HEK293 (cell line): ENCODE measurements at regions not wholly inside any gene's neighbourhood (a gene's known extent, or its start where the extent isn't known, plus 50 kb on each side); places are given as distances from the start of the nearest gene placed in this dataset.

Source experiments
- CTCF ChIA-PET: fragments of 350-600 bp; formaldehyde crosslinking; extraction: SDS; loops from one replicate; lab custom pipeline; 2021; ENCODE audit warnings: antibody characterized with exemption; lab: Yijun Ruan, JAX
- POLR2A ChIA-PET: fragments of 300-600 bp; formaldehyde crosslinking; extraction: SDS; loops from one replicate; lab custom pipeline; 2020; ENCODE audit warnings: antibody characterized with exemption, inconsistent platforms; lab: Yijun Ruan, JAX
- H3K27ac ChIP-seq: fragments of 200-500 bp; sonication (Bioruptor generic); 2 replicates; pipeline ENCODE4 v1.5.1; 2014; ENCODE audit warnings: low read depth, low read length, control low read depth, inconsistent platforms; ENCODE audit errors: extremely low read depth
- H3K36me3 ChIP-seq, 2 experiments: fragments of 200-500 bp in 1 of 2; sonication (Bioruptor generic) in 1 of 2; 1 replicate in 1 of 2; 2 replicates in 1 of 2; pipeline ENCODE4 v1.5.1; 2014 to 2017; ENCODE audit warnings: inconsistent platforms in 2 of 2, low read length in 2 of 2; ENCODE audit not compliant: control insufficient read depth in 2 of 2, insufficient read depth in 1 of 2
- H3K4me1 ChIP-seq: fragments of 200-500 bp; sonication (Bioruptor generic); 2 replicates; pipeline ENCODE4 v1.5.1; 2014; ENCODE audit warnings: mild to moderate bottlenecking, low read length, inconsistent platforms; ENCODE audit not compliant: control insufficient read depth, insufficient read depth
- H3K4me3 ChIP-seq: 2 replicates; pipeline ENCODE4 v1.5.1; 2011; ENCODE audit warnings: low read depth, mild to moderate bottlenecking, control low read depth, low read length, moderate library complexity
- H3K9me3 ChIP-seq: fragments of 200-500 bp; sonication (Bioruptor generic); 2 replicates; pipeline ENCODE4 v1.5.1; 2014; ENCODE audit warnings: low read depth, low read length, inconsistent platforms; ENCODE audit not compliant: control insufficient read depth, insufficient read depth
- EGR2 ChIP-seq: fragments of 450-650 bp; formaldehyde crosslinking; IDR thresholded peaks from 2 replicates; pipeline ENCODE4 v1.5.1; 2016; ENCODE audit warnings: low read depth, missing biosample characterization, missing genetic modification characterization
- GLIS1 ChIP-seq: fragments of 450-650 bp; formaldehyde crosslinking; IDR thresholded peaks from 2 replicates; pipeline ENCODE4 v1.5.1; 2016; ENCODE audit warnings: missing biosample characterization, missing genetic modification characterization
- KLF9 ChIP-seq: fragments of 450-650 bp; formaldehyde crosslinking; IDR thresholded peaks from 2 replicates; pipeline ENCODE4 v1.5.1; 2016; ENCODE audit warnings: missing biosample characterization, missing genetic modification characterization, low read depth
- MEIS1 ChIP-seq: sonication (generic); formaldehyde crosslinking; IDR thresholded peaks from 2 replicates; pipeline ENCODE4 v1.8.1; 2022; ENCODE audit warnings: missing genetic modification reagents, mild to moderate bottlenecking, borderline replicate concordance
- PBX3 ChIP-seq: sonication (generic); formaldehyde crosslinking; IDR thresholded peaks from 2 replicates; pipeline ENCODE4 v1.8.1; 2022; ENCODE audit warnings: mild to moderate bottlenecking, moderate library complexity, missing genetic modification reagents
- SP7 ChIP-seq: fragments of 450-650 bp; formaldehyde crosslinking; IDR thresholded peaks from 2 replicates; pipeline ENCODE4 v1.5.1; 2016; ENCODE audit warnings: missing biosample characterization, missing genetic modification characterization
- ZBTB17 ChIP-seq: fragments of 450-650 bp; formaldehyde crosslinking; IDR thresholded peaks from 2 replicates; pipeline ENCODE4 v1.5.1; 2016; ENCODE audit warnings: missing biosample characterization, missing genetic modification characterization
- ZBTB21 ChIP-seq: fragments of 450-650 bp; formaldehyde crosslinking; IDR thresholded peaks from 2 replicates; pipeline ENCODE4 v1.5.1; 2017; ENCODE audit warnings: missing biosample characterization, missing genetic modification characterization
- ZBTB6 ChIP-seq: fragments of 450-650 bp; formaldehyde crosslinking; IDR thresholded peaks from 2 replicates; pipeline ENCODE4 v1.5.1; 2017; ENCODE audit warnings: missing biosample characterization, missing genetic modification characterization
- ZFP3 ChIP-seq: fragments of 450-650 bp; formaldehyde crosslinking; IDR thresholded peaks from 2 replicates; pipeline ENCODE4 v1.5.1; 2016; ENCODE audit warnings: low read depth, missing biosample characterization, missing genetic modification characterization
- ZFP37 ChIP-seq: fragments of 450-650 bp; formaldehyde crosslinking; IDR thresholded peaks from 2 replicates; pipeline ENCODE4 v1.5.1; 2016; ENCODE audit warnings: missing biosample characterization, missing genetic modification characterization
- ZFP69B ChIP-seq: fragments of 450-650 bp; formaldehyde crosslinking; IDR thresholded peaks from 2 replicates; pipeline ENCODE4 v1.5.1; 2016; ENCODE audit warnings: missing biosample characterization, missing genetic modification characterization
- ZNF184 ChIP-seq: fragments of 450-650 bp; IDR thresholded peaks from 2 replicates; pipeline ENCODE4 v1.5.1; 2018; ENCODE audit warnings: missing biosample characterization, mild to moderate bottlenecking, missing genetic modification characterization
- ZNF2 ChIP-seq: fragments of 450-650 bp; formaldehyde crosslinking; IDR thresholded peaks from 2 replicates; pipeline ENCODE4 v1.5.1; 2016; ENCODE audit warnings: missing biosample characterization, missing genetic modification characterization
- ZNF239 ChIP-seq: fragments of 450-650 bp; formaldehyde crosslinking; IDR thresholded peaks from 2 replicates; pipeline ENCODE4 v1.5.1; 2016; ENCODE audit warnings: missing biosample characterization, missing genetic modification characterization
- ZNF274 ChIP-seq, 2 experiments: fragments of 200-500 bp in 1 of 2; fragments of 450-650 bp in 1 of 2; sonication (Bioruptor generic) in 1 of 2; formaldehyde crosslinking in 1 of 2; IDR thresholded peaks; 2 replicates each; pipeline versions ENCODE4 v1.5.1 to v1.6.1; 2014 to 2016; ENCODE audit warnings: borderline replicate concordance in 1 of 2, inconsistent platforms in 1 of 2, low read length in 1 of 2, missing biosample characterization in 1 of 2, missing genetic modification characterization in 1 of 2
- ZNF280D ChIP-seq: fragments of 450-650 bp; formaldehyde crosslinking; IDR thresholded peaks from 2 replicates; pipeline ENCODE4 v1.5.1; 2016; ENCODE audit warnings: missing biosample characterization, missing genetic modification characterization
- ZNF366 ChIP-seq: fragments of 450-650 bp; formaldehyde crosslinking; conservative IDR thresholded peaks from 2 replicates; pipeline ENCODE4 v1.5.1; 2016; ENCODE audit warnings: missing biosample characterization, missing genetic modification characterization
- ZNF391 ChIP-seq: fragments of 450-650 bp; formaldehyde crosslinking; IDR thresholded peaks from 2 replicates; pipeline ENCODE4 v1.5.1; 2016; ENCODE audit warnings: low read depth, missing biosample characterization, missing genetic modification characterization, borderline replicate concordance
- ZNF449 ChIP-seq: fragments of 450-650 bp; formaldehyde crosslinking; IDR thresholded peaks from 2 replicates; pipeline ENCODE4 v1.5.1; 2017; ENCODE audit warnings: missing biosample characterization, mild to moderate bottlenecking, missing genetic modification characterization, moderate library complexity
- ZNF510 ChIP-seq: fragments of 450-650 bp; formaldehyde crosslinking; IDR thresholded peaks from 2 replicates; pipeline ENCODE4 v1.5.1; 2018; ENCODE audit warnings: mild to moderate bottlenecking, missing genetic modification characterization, missing biosample characterization; ENCODE audit not compliant: insufficient replicate concordance
- ZNF571 ChIP-seq: fragments of 450-650 bp; formaldehyde crosslinking; IDR thresholded peaks from 2 replicates; pipeline ENCODE4 v1.5.0; 2017; ENCODE audit warnings: missing biosample characterization, missing genetic modification characterization
- ZNF585B ChIP-seq: fragments of 450-650 bp; formaldehyde crosslinking; IDR thresholded peaks from 2 replicates; pipeline ENCODE4 v1.5.1; 2016; ENCODE audit warnings: missing biosample characterization, missing genetic modification characterization
- ZNF626 ChIP-seq: fragments of 450-650 bp; sonication (Bioruptor Pico); formaldehyde crosslinking; IDR thresholded peaks from 2 replicates; pipeline ENCODE4 v1.5.1; 2018; ENCODE audit warnings: missing biosample characterization, missing genetic modification characterization, inconsistent platforms
- ZNF639 ChIP-seq: fragments of 450-650 bp; formaldehyde crosslinking; IDR thresholded peaks from 2 replicates; pipeline ENCODE4 v1.5.1; 2016; ENCODE audit warnings: missing biosample characterization, missing genetic modification characterization
- ZNF692 ChIP-seq: fragments of 450-650 bp; formaldehyde crosslinking; IDR thresholded peaks from 2 replicates; pipeline ENCODE4 v1.5.1; 2016; ENCODE audit warnings: missing biosample characterization, missing genetic modification characterization
- ZNF843 ChIP-seq: fragments of 450-650 bp; formaldehyde crosslinking; IDR thresholded peaks from 2 replicates; pipeline ENCODE4 v1.5.1; 2016; ENCODE audit warnings: missing biosample characterization, missing genetic modification characterization

- CTCF ChIA-PET: no interaction called here
- H3K27ac ChIP-seq: no peak overlapping the region
- no peaks in the 10 kb centered on the region for H3K9me3 ChIP-seq
- no peak for TF ChIP-seq ZNF274 (IDR thresholded peaks at IDR 0.05; ENCODE audit: low read length)
- no peak for TF ChIP-seq ZNF274 (tag by site-specific recombination; IDR thresholded peaks at IDR 0.05; ENCODE audit: borderline replicate concordance)
- no peak for TF ChIP-seq ZNF571 (tag by site-specific recombination)
- TF ChIP-seq SP7 (tag by site-specific recombination): no peak
- TF ChIP-seq MEIS1: no peak
- no peak for TF ChIP-seq ZNF843 (tag by site-specific recombination)
- TF ChIP-seq KLF9 (tag by site-specific recombination): no peak
- no peak for TF ChIP-seq PBX3 (CRISPR knock-in tag)
- no peak for TF ChIP-seq ZNF510 (tag by site-specific recombination)
- no peak for TF ChIP-seq ZNF585B (tag by site-specific recombination)
- TF ChIP-seq ZBTB6 (tag by site-specific recombination): no peak
- no peak for TF ChIP-seq ZNF280D (tag by site-specific recombination)
- TF ChIP-seq ZNF2 (tag by site-specific recombination): no peak
- no peak for TF ChIP-seq ZNF391 (tag by site-specific recombination)
- TF ChIP-seq ZNF449: no peak
- no peak for TF ChIP-seq EGR2 (tag by site-specific recombination)
- TF ChIP-seq ZBTB21: no peak
- no peak for TF ChIP-seq ZNF366 (tag by site-specific recombination)
- no peak for TF ChIP-seq GLIS1 (tag by site-specific recombination)
- no peak for TF ChIP-seq ZNF239 (tag by site-specific recombination)
- no peak for TF ChIP-seq ZNF184
- TF ChIP-seq, all 188 proteins: peak for 0
- no peak overlapping the region for H3K4me3 ChIP-seq
- POLR2A ChIA-PET: no interaction called here
- no peaks in the 10 kb centered on the region for H3K4me1 ChIP-seq
- H3K36me3 ChIP-seq: no peaks in the 10 kb centered on the region
These were observed 870.6 kb upstream of the ADGRL4 start for GRCh38 chr1:79877086-79877485.

GRCh38 chr1:79875187-79875586 lies 868.7 kb upstream of the ADGRL4 start:
- no peaks in the 10 kb centered on the region for H3K36me3 ChIP-seq
- H3K4me3 ChIP-seq: no peak overlapping the region
- no peaks in the 10 kb centered on the region for H3K4me1 ChIP-seq
- ChIA-PET POLR2A (no interaction called here), CTCF (no interaction called here)
- H3K27ac ChIP-seq: no peak overlapping the region
- H3K9me3 ChIP-seq: no peaks in the 10 kb centered on the region
- TF ChIP-seq EGR2 (tag by site-specific recombination) (no peak), ZFP37 (tag by site-specific recombination) (no peak), ZNF626 (tag by site-specific recombination) (no peak), ZFP3 (no peak), ZBTB17 (tag by site-specific recombination) (no peak), ZNF391 (tag by site-specific recombination) (no peak), ZNF639 (no peak), ZNF692 (tag by site-specific recombination) (no peak), ZFP69B (tag by site-specific recombination) (no peak)
